ENCODE measurements at regions not wholly inside any gene's neighbourhood (a gene's known extent, or its start where the extent isn't known, plus 50 kb on each side); places are given as distances from the start of the nearest gene placed in this dataset.
"Not testable (repeated sequence)": the region's sequence is repeated elsewhere in the genome, so short reads cannot be mapped to it uniquely, and the experiment has no call there.

GRCh38 chrY:12288919-12289318, 412.1 kb upstream of the USP9Y start:
- WGBS, 2 donors: 64% methylated on average over 3 of the region's 3 CpGs; no CpG with 5 or more reads in 1 of the 2 donors
- no peak for TF ChIP-seq CTCF (IDR thresholded peaks at IDR 0.05; ENCODE audit: control extremely low read depth, extremely low read depth)
- no peak for ATAC-seq (ENCODE audit: insufficient read depth, low FRiP score)

GRCh38 chrY:12289415-12289814, 411.6 kb upstream of the USP9Y start:
- ATAC-seq (ENCODE audit: insufficient read depth, low FRiP score): no peak
- Histone ChIP-seq H3K9me3 (ENCODE audit: control insufficient read depth in 4 of 4, insufficient read depth in 3 of 4, low read length in 3 of 4) (no peaks in the 10 kb centered on the region), H3K4me3 (no peak overlapping the region), H3K27ac (ENCODE audit: low read depth in 1 of 2, low read length in 1 of 2) (no peak overlapping the region), H3K4me1 (ENCODE audit: control insufficient read depth in 5 of 5, insufficient read depth in 5 of 5, low read length in 5 of 5) (no peaks in the 10 kb centered on the region), H3K27me3 (ENCODE audit: control insufficient read depth in 3 of 3, insufficient read depth in 3 of 3, low read length in 2 of 3) (no peaks in the 10 kb centered on the region), H3K36me3 (ENCODE audit: control insufficient read depth in 4 of 4, insufficient read depth in 4 of 4, low read length in 4 of 4) (no peaks in the 10 kb centered on the region), H3K9ac (ENCODE audit: insufficient read depth in 1 of 2, low read length in 2 of 2) (no peak overlapping the region)
- 33% methylated on average over 1 of the region's 1 CpG; no CpG with 5 or more reads in 1 of the 2 donors for WGBS, 2 donors
- no peak for TF ChIP-seq CTCF (IDR thresholded peaks at IDR 0.05; ENCODE audit: control extremely low read depth, extremely low read depth)
- DNase-seq: no peak

More at GRCh38 chrY:12288919-12289318, 412.1 kb upstream of the USP9Y start:
- H3K9ac ChIP-seq (ENCODE audit: insufficient read depth in 1 of 2, low read length in 2 of 2): no peak overlapping the region
- no peak for DNase-seq
- no peaks in the 10 kb centered on the region for H3K4me1 ChIP-seq (ENCODE audit: control insufficient read depth in 5 of 5, insufficient read depth in 5 of 5, low read length in 5 of 5)
- no peak overlapping the region for H3K4me3 ChIP-seq
- no peaks in the 10 kb centered on the region for H3K27me3 ChIP-seq (ENCODE audit: control insufficient read depth in 3 of 3, insufficient read depth in 3 of 3, low read length in 2 of 3)
- H3K27ac ChIP-seq (ENCODE audit: low read depth in 1 of 2, low read length in 1 of 2): no peak overlapping the region
- H3K9me3 ChIP-seq (ENCODE audit: control insufficient read depth in 4 of 4, insufficient read depth in 3 of 4, low read length in 3 of 4): peaks cover 0 to 3% (median 0%) of the 10 kb centered on the region in 4 donors
- no peaks in the 10 kb centered on the region for H3K36me3 ChIP-seq (ENCODE audit: control insufficient read depth in 4 of 4, insufficient read depth in 4 of 4, low read length in 4 of 4)

GRCh38 chrY:12292542-12292941, 408.5 kb upstream of the USP9Y start:
- no peaks in the 10 kb centered on the region for H3K9me3 ChIP-seq (ENCODE audit: control insufficient read depth in 4 of 4, insufficient read depth in 3 of 4, low read length in 3 of 4)
- H3K9ac ChIP-seq (ENCODE audit: insufficient read depth in 1 of 2, low read length in 2 of 2): no peak overlapping the region
- TF ChIP-seq CTCF (IDR thresholded peaks at IDR 0.05; ENCODE audit: control extremely low read depth, extremely low read depth): no peak
- H3K4me1 ChIP-seq (ENCODE audit: control insufficient read depth in 5 of 5, insufficient read depth in 5 of 5, low read length in 5 of 5): no peaks in the 10 kb centered on the region
- no peak overlapping the region for H3K4me3 ChIP-seq
- H3K27ac ChIP-seq (ENCODE audit: low read depth in 1 of 2, low read length in 1 of 2): no peak overlapping the region
- no peaks in the 10 kb centered on the region for H3K27me3 ChIP-seq (ENCODE audit: control insufficient read depth in 3 of 3, insufficient read depth in 3 of 3, low read length in 2 of 3)
- no peaks in the 10 kb centered on the region for H3K36me3 ChIP-seq (ENCODE audit: control insufficient read depth in 4 of 4, insufficient read depth in 4 of 4, low read length in 4 of 4)
- no peak for DNase-seq
- ATAC-seq (ENCODE audit: insufficient read depth, low FRiP score): no peak

GRCh38 chrY:12296460-12296859, 404.6 kb upstream of the USP9Y start:
- ATAC-seq (ENCODE audit: insufficient read depth, low FRiP score): no peak
- 93% methylated on average over 1 of the region's 1 CpG; no CpG with 5 or more reads in 1 of the 2 donors for whole genome bisulfite sequencing, 2 donors
- DNase-seq: no peak
- Histone ChIP-seq H3K4me1 (ENCODE audit: control insufficient read depth in 5 of 5, insufficient read depth in 5 of 5, low read length in 5 of 5) (no peaks in the 10 kb centered on the region), H3K27ac (ENCODE audit: low read depth in 1 of 2, low read length in 1 of 2) (no peak overlapping the region), H3K9ac (ENCODE audit: insufficient read depth in 1 of 2, low read length in 2 of 2) (no peak overlapping the region), H3K27me3 (ENCODE audit: control insufficient read depth in 3 of 3, insufficient read depth in 3 of 3, low read length in 2 of 3) (no peaks in the 10 kb centered on the region), H3K36me3 (ENCODE audit: control insufficient read depth in 4 of 4, insufficient read depth in 4 of 4, low read length in 4 of 4) (no peaks in the 10 kb centered on the region), H3K9me3 (ENCODE audit: control insufficient read depth in 4 of 4, insufficient read depth in 3 of 4, low read length in 3 of 4) (no peaks in the 10 kb centered on the region), H3K4me3 (no peak overlapping the region)
- TF ChIP-seq CTCF (IDR thresholded peaks at IDR 0.05; ENCODE audit: control extremely low read depth, extremely low read depth): no peak

- not testable (repeated sequence) for H3K4me3 ChIP-seq; H3K27ac ChIP-seq (ENCODE audit: low read depth in 1 of 2, low read length in 1 of 2); H3K4me1 ChIP-seq (ENCODE audit: control insufficient read depth in 5 of 5, insufficient read depth in 5 of 5, low read length in 5 of 5); H3K9me3 ChIP-seq (ENCODE audit: control insufficient read depth in 4 of 4, insufficient read depth in 3 of 4, low read length in 3 of 4); H3K9ac ChIP-seq (ENCODE audit: insufficient read depth in 1 of 2, low read length in 2 of 2); ATAC-seq (ENCODE audit: insufficient read depth, low FRiP score); H3K36me3 ChIP-seq (ENCODE audit: control insufficient read depth in 4 of 4, insufficient read depth in 4 of 4, low read length in 4 of 4); H3K27me3 ChIP-seq (ENCODE audit: control insufficient read depth in 3 of 3, insufficient read depth in 3 of 3, low read length in 2 of 3)
- DNase-seq: peak in 1 of 3 donors; percentile 0
- WGBS, 2 donors: 72% methylated on average over 6 of the region's 9 CpGs; no CpG with 5 or more reads in 1 of the 2 donors
These were observed 401.2 kb upstream of the USP9Y start for GRCh38 chrY:12299796-12300195.
